ENCODE measurements at regions not wholly inside any gene's neighbourhood (a gene's known extent, or its start where the extent isn't known, plus 50 kb on each side); places are given as distances from the start of the nearest gene placed in this dataset.

DNA sequence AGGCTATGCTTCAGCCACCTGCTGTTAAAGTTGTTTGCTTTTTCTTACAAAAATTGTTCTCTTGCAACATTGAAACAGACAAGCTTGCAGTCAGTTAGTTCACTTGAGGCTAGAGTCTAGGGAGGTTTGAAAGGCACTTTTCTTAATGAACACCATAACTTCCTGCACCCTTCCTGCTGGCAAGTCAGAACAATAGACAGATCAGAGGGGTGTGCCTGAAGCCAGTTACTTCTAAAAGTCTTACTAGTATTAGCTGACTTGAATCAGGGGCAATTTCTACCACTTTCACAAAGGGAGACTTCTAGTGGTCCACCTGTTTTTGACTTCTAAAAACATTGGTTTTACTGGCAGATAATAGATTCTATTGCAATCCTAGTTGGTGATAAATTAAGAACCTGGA lies 367.4 kb upstream of the CDH20 start:
- no peaks in the 10 kb centered on the region for H3K4me1 ChIP-seq (ENCODE audit: insufficient read depth, low read length, poor library complexity, severe bottlenecking)
- TF ChIP-seq EZH2 (IDR thresholded peaks at IDR 0.05; ENCODE audit: borderline replicate concordance, low read depth, low read length, poor library complexity, severe bottlenecking) (no peak), CTCF (conservative IDR thresholded peaks at IDR 0.05; ENCODE audit: low read depth, low read length) (no peak)
- intact Hi-C loops (cut with micrococcal nuclease; ENCODE audit: unreplicated experiment), result no loop called here
- CTCF ChIA-PET, result no interaction called here
- no peak for DNase-seq (ENCODE audit: low spot score)
- H3K4me3 ChIP-seq (ENCODE audit: low read depth, low read length, poor library complexity, severe bottlenecking), result no peak overlapping the region
- H3K27me3 ChIP-seq (replicated peaks; ENCODE audit: insufficient read depth, low read depth, low read length, poor library complexity), result no peaks in the 10 kb centered on the region
- POLR2A ChIA-PET (ENCODE audit: low non-redundant PET), result no interaction called here
- BruUV-seq (replicated peaks), result no TSS peak
- no peaks in the 10 kb centered on the region for H3K9me3 ChIP-seq (ENCODE audit: low read depth, low read length, poor library complexity, severe bottlenecking)
- H3K36me3 ChIP-seq (ENCODE audit: insufficient read depth, low read length, poor library complexity, severe bottlenecking), result no peaks in the 10 kb centered on the region
- H3K27ac ChIP-seq (ENCODE audit: low read depth, low read length, poor library complexity, severe bottlenecking), result no peak overlapping the region

GRCh38 chr18:60966876-60967275 lies 366.4 kb upstream of the CDH20 start:
- Histone ChIP-seq H3K4me3 (ENCODE audit: low read depth, low read length, poor library complexity, severe bottlenecking) (no peak overlapping the region), H3K9me3 (ENCODE audit: low read depth, low read length, poor library complexity, severe bottlenecking) (no peaks in the 10 kb centered on the region), H3K27me3 (replicated peaks; ENCODE audit: insufficient read depth, low read depth, low read length, poor library complexity) (no peaks in the 10 kb centered on the region), H3K4me1 (ENCODE audit: insufficient read depth, low read length, poor library complexity, severe bottlenecking) (no peaks in the 10 kb centered on the region), H3K27ac (ENCODE audit: low read depth, low read length, poor library complexity, severe bottlenecking) (no peak overlapping the region), H3K36me3 (ENCODE audit: insufficient read depth, low read length, poor library complexity, severe bottlenecking) (no peaks in the 10 kb centered on the region)
- CTCF ChIA-PET, result no interaction called here
- DNase-seq (ENCODE audit: low spot score), result no peak
- POLR2A ChIA-PET (ENCODE audit: low non-redundant PET), result no interaction called here
- intact Hi-C loops (cut with micrococcal nuclease; ENCODE audit: unreplicated experiment), result no loop called here
- no TSS peak for BruUV-seq (replicated peaks)
- TF ChIP-seq CTCF (conservative IDR thresholded peaks at IDR 0.05; ENCODE audit: low read depth, low read length) (no peak), EZH2 (IDR thresholded peaks at IDR 0.05; ENCODE audit: borderline replicate concordance, low read depth, low read length, poor library complexity, severe bottlenecking) (no peak)

DNA sequence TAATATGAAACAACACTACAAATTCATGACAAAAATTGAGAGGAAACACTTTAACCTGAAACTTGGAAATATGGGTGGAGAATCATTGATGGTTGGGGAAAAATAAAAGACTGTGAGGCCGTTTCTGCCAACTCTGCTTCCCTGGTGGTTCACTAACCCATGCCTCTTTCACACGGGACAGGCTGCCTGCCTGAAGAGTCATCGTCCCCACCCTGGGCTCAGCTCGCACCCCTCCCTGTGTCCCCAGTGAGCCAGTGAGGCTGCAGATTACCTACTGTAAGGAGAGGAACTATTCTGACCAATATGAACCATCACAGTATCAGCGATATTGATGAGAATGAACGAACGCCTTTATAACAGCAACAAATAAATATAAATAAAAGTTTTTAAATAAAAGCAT lies 357.8 kb upstream of the CDH20 start:
- Histone ChIP-seq H3K27me3 (replicated peaks; ENCODE audit: insufficient read depth, low read depth, low read length, poor library complexity) (no peaks in the 10 kb centered on the region), H3K27ac (ENCODE audit: low read depth, low read length, poor library complexity, severe bottlenecking) (no peak overlapping the region), H3K36me3 (ENCODE audit: insufficient read depth, low read length, poor library complexity, severe bottlenecking) (no peaks in the 10 kb centered on the region), H3K9me3 (ENCODE audit: low read depth, low read length, poor library complexity, severe bottlenecking) (no peaks in the 10 kb centered on the region), H3K4me1 (ENCODE audit: insufficient read depth, low read length, poor library complexity, severe bottlenecking) (no peaks in the 10 kb centered on the region), H3K4me3 (ENCODE audit: low read depth, low read length, poor library complexity, severe bottlenecking) (no peak overlapping the region)
- DNase-seq (ENCODE audit: low spot score), result no peak
- CTCF ChIA-PET, result no interaction called here
- TF ChIP-seq CTCF (conservative IDR thresholded peaks at IDR 0.05; ENCODE audit: low read depth, low read length) (no peak), EZH2 (IDR thresholded peaks at IDR 0.05; ENCODE audit: borderline replicate concordance, low read depth, low read length, poor library complexity, severe bottlenecking) (no peak)
- intact Hi-C loops (cut with micrococcal nuclease; ENCODE audit: unreplicated experiment), result no loop called here
- POLR2A ChIA-PET (ENCODE audit: low non-redundant PET), result no interaction called here
- BruUV-seq (replicated peaks), result no TSS peak

Measured in A673 (cell line).